ENCODE measurements at regions not wholly inside any gene's neighbourhood (a gene's known extent, or its start where the extent isn't known, plus 50 kb on each side); places are given as distances from the start of the nearest gene placed in this dataset.
"Not testable (repeated sequence)": the region's sequence is repeated elsewhere in the genome, so short reads cannot be mapped to it uniquely, and the experiment has no call there.

- no peaks in the 10 kb centered on the region for H3K4me1 ChIP-seq (ENCODE audit: control insufficient read depth in 5 of 5, insufficient read depth in 5 of 5, low read length in 5 of 5)
- H3K36me3 ChIP-seq (ENCODE audit: control insufficient read depth in 5 of 5, insufficient read depth in 5 of 5, low read length in 5 of 5), result no peaks in the 10 kb centered on the region
- H3K4me3 ChIP-seq (ENCODE audit: low read depth in 1 of 5, low read length in 5 of 5), result no peak overlapping the region
- H3K27ac ChIP-seq (ENCODE audit: low read depth, low read length), result no peak overlapping the region
- no peak overlapping the region for H3K9ac ChIP-seq (ENCODE audit: low read length in 5 of 5)
- no peaks in the 10 kb centered on the region for H3K27me3 ChIP-seq (ENCODE audit: control insufficient read depth in 5 of 5, insufficient read depth in 4 of 5, low read length in 5 of 5)
- no peaks in the 10 kb centered on the region for H3K9me3 ChIP-seq (ENCODE audit: control insufficient read depth in 5 of 5, low read length in 5 of 5)
Observed at GRCh38 chr1:222967466-222968240, 152.8 kb downstream of the DISP1 start.

- H3K4me3 ChIP-seq (ENCODE audit: low read depth in 1 of 5, low read length in 5 of 5), result no peak overlapping the region
- H3K9ac ChIP-seq (ENCODE audit: low read length in 5 of 5), result no peak overlapping the region
- no peaks in the 10 kb centered on the region for H3K27me3 ChIP-seq (ENCODE audit: control insufficient read depth in 5 of 5, insufficient read depth in 4 of 5, low read length in 5 of 5)
- H3K9me3 ChIP-seq (ENCODE audit: control insufficient read depth in 5 of 5, low read length in 5 of 5), result no peaks in the 10 kb centered on the region
- H3K36me3 ChIP-seq (ENCODE audit: control insufficient read depth in 5 of 5, insufficient read depth in 5 of 5, low read length in 5 of 5), result no peaks in the 10 kb centered on the region
- H3K4me1 ChIP-seq (ENCODE audit: control insufficient read depth in 5 of 5, insufficient read depth in 5 of 5, low read length in 5 of 5), result no peaks in the 10 kb centered on the region
- no peak overlapping the region for H3K27ac ChIP-seq (ENCODE audit: low read depth, low read length)
Observed at GRCh38 chr1:222970040-222970439, 155.2 kb downstream of the DISP1 start.

GRCh38 chr1:222970711-222971110 is 155.9 kb downstream of the DISP1 start:
- H3K9ac ChIP-seq (ENCODE audit: low read length in 5 of 5), result no peak overlapping the region
- no peak overlapping the region for H3K4me3 ChIP-seq (ENCODE audit: low read depth in 1 of 5, low read length in 5 of 5)
- H3K9me3 ChIP-seq (ENCODE audit: control insufficient read depth in 5 of 5, low read length in 5 of 5), result no peaks in the 10 kb centered on the region
- no peaks in the 10 kb centered on the region for H3K27me3 ChIP-seq (ENCODE audit: control insufficient read depth in 5 of 5, insufficient read depth in 4 of 5, low read length in 5 of 5)
- H3K27ac ChIP-seq (ENCODE audit: low read depth, low read length), result no peak overlapping the region
- H3K4me1 ChIP-seq (ENCODE audit: control insufficient read depth in 5 of 5, insufficient read depth in 5 of 5, low read length in 5 of 5), result no peaks in the 10 kb centered on the region
- no peaks in the 10 kb centered on the region for H3K36me3 ChIP-seq (ENCODE audit: control insufficient read depth in 5 of 5, insufficient read depth in 5 of 5, low read length in 5 of 5)

- Histone ChIP-seq H3K9ac (ENCODE audit: low read length in 5 of 5) (no peak overlapping the region), H3K4me3 (ENCODE audit: low read depth in 1 of 5, low read length in 5 of 5) (no peak overlapping the region), H3K36me3 (ENCODE audit: control insufficient read depth in 5 of 5, insufficient read depth in 5 of 5, low read length in 5 of 5) (no peaks in the 10 kb centered on the region), H3K27ac (ENCODE audit: low read depth, low read length) (no peak overlapping the region), H3K4me1 (ENCODE audit: control insufficient read depth in 5 of 5, insufficient read depth in 5 of 5, low read length in 5 of 5) (no peaks in the 10 kb centered on the region), H3K27me3 (ENCODE audit: control insufficient read depth in 5 of 5, insufficient read depth in 4 of 5, low read length in 5 of 5) (no peaks in the 10 kb centered on the region), H3K9me3 (ENCODE audit: control insufficient read depth in 5 of 5, low read length in 5 of 5) (no peaks in the 10 kb centered on the region)
Observed at GRCh38 chr1:222971146-222971545, 156.3 kb downstream of the DISP1 start.

- H3K9ac ChIP-seq (ENCODE audit: low read length in 5 of 5), result no peak overlapping the region
Observed at GRCh38 chr1:222973561-222973960, 158.7 kb downstream of the DISP1 start.

GRCh38 chr1:222974496-222974895 is 159.7 kb downstream of the DISP1 start:
- Histone ChIP-seq H3K4me3 (ENCODE audit: low read depth in 1 of 5, low read length in 5 of 5) (no peak overlapping the region), H3K9ac (ENCODE audit: low read length in 5 of 5) (no peak overlapping the region), H3K27me3 (ENCODE audit: control insufficient read depth in 5 of 5, insufficient read depth in 4 of 5, low read length in 5 of 5) (no peaks in the 10 kb centered on the region), H3K27ac (ENCODE audit: low read depth, low read length) (no peak overlapping the region), H3K4me1 (ENCODE audit: control insufficient read depth in 5 of 5, insufficient read depth in 5 of 5, low read length in 5 of 5) (no peaks in the 10 kb centered on the region), H3K36me3 (ENCODE audit: control insufficient read depth in 5 of 5, insufficient read depth in 5 of 5, low read length in 5 of 5) (no peaks in the 10 kb centered on the region), H3K9me3 (ENCODE audit: control insufficient read depth in 5 of 5, low read length in 5 of 5) (no peaks in the 10 kb centered on the region)

More at GRCh38 chr1:222973561-222973960, 158.7 kb downstream of the DISP1 start:
- H3K4me1 ChIP-seq (ENCODE audit: control insufficient read depth in 5 of 5, insufficient read depth in 5 of 5, low read length in 5 of 5), result no peaks in the 10 kb centered on the region
- H3K9me3 ChIP-seq (ENCODE audit: control insufficient read depth in 5 of 5, low read length in 5 of 5), result no peaks in the 10 kb centered on the region
- H3K4me3 ChIP-seq (ENCODE audit: low read depth in 1 of 5, low read length in 5 of 5), result no peak overlapping the region
- no peak overlapping the region for H3K27ac ChIP-seq (ENCODE audit: low read depth, low read length)
- no peaks in the 10 kb centered on the region for H3K36me3 ChIP-seq (ENCODE audit: control insufficient read depth in 5 of 5, insufficient read depth in 5 of 5, low read length in 5 of 5)
- H3K27me3 ChIP-seq (ENCODE audit: control insufficient read depth in 5 of 5, insufficient read depth in 4 of 5, low read length in 5 of 5), result no peaks in the 10 kb centered on the region

GRCh38 chr1:222975472-222976122 is 160.8 kb downstream of the DISP1 start:
- H3K4me1 ChIP-seq (ENCODE audit: control insufficient read depth in 5 of 5, insufficient read depth in 5 of 5, low read length in 5 of 5), result no peaks in the 10 kb centered on the region
- H3K9me3 ChIP-seq (ENCODE audit: control insufficient read depth in 5 of 5, low read length in 5 of 5), result no peaks in the 10 kb centered on the region
- H3K27ac ChIP-seq (ENCODE audit: low read depth, low read length), result no peak overlapping the region
- peak overlapping the region in 1 of 5 donors; percentile 10 for H3K9ac ChIP-seq (ENCODE audit: low read length in 5 of 5)
- H3K36me3 ChIP-seq (ENCODE audit: control insufficient read depth in 5 of 5, insufficient read depth in 5 of 5, low read length in 5 of 5), result no peaks in the 10 kb centered on the region
- no peak overlapping the region for H3K4me3 ChIP-seq (ENCODE audit: low read depth in 1 of 5, low read length in 5 of 5)
- H3K27me3 ChIP-seq (ENCODE audit: control insufficient read depth in 5 of 5, insufficient read depth in 4 of 5, low read length in 5 of 5), result no peaks in the 10 kb centered on the region

GRCh38 chr1:222976453-222976852 is 161.6 kb downstream of the DISP1 start:
- Histone ChIP-seq H3K9me3 (ENCODE audit: control insufficient read depth in 5 of 5, low read length in 5 of 5) (no peaks in the 10 kb centered on the region), H3K4me3 (ENCODE audit: low read depth in 1 of 5, low read length in 5 of 5) (no peak overlapping the region), H3K36me3 (ENCODE audit: control insufficient read depth in 5 of 5, insufficient read depth in 5 of 5, low read length in 5 of 5) (no peaks in the 10 kb centered on the region), H3K27me3 (ENCODE audit: control insufficient read depth in 5 of 5, insufficient read depth in 4 of 5, low read length in 5 of 5) (no peaks in the 10 kb centered on the region), H3K4me1 (ENCODE audit: control insufficient read depth in 5 of 5, insufficient read depth in 5 of 5, low read length in 5 of 5) (no peaks in the 10 kb centered on the region), H3K9ac (ENCODE audit: low read length in 5 of 5) (no peak overlapping the region), H3K27ac (ENCODE audit: low read depth, low read length) (no peak overlapping the region)

GRCh38 chr1:222977294-222977693 is 162.5 kb downstream of the DISP1 start:
- not testable (repeated sequence) for H3K27ac ChIP-seq (ENCODE audit: low read depth, low read length)

GRCh38 chr1:222979561-222979960 is 163.5 kb downstream of the TLR5 start:
- Histone ChIP-seq H3K27ac (ENCODE audit: low read depth, low read length) (no peak overlapping the region), H3K27me3 (ENCODE audit: control insufficient read depth in 5 of 5, insufficient read depth in 4 of 5, low read length in 5 of 5) (no peaks in the 10 kb centered on the region), H3K9ac (ENCODE audit: low read length in 5 of 5) (no peak overlapping the region), H3K9me3 (ENCODE audit: control insufficient read depth in 5 of 5, low read length in 5 of 5) (no peaks in the 10 kb centered on the region), H3K36me3 (ENCODE audit: control insufficient read depth in 5 of 5, insufficient read depth in 5 of 5, low read length in 5 of 5) (no peaks in the 10 kb centered on the region), H3K4me3 (ENCODE audit: low read depth in 1 of 5, low read length in 5 of 5) (no peak overlapping the region), H3K4me1 (ENCODE audit: control insufficient read depth in 5 of 5, insufficient read depth in 5 of 5, low read length in 5 of 5) (no peaks in the 10 kb centered on the region)

More at GRCh38 chr1:222977294-222977693, 162.5 kb downstream of the DISP1 start:
- H3K4me1 ChIP-seq (ENCODE audit: control insufficient read depth in 5 of 5, insufficient read depth in 5 of 5, low read length in 5 of 5); H3K9ac ChIP-seq (ENCODE audit: low read length in 5 of 5); H3K4me3 ChIP-seq (ENCODE audit: low read depth in 1 of 5, low read length in 5 of 5); H3K27me3 ChIP-seq (ENCODE audit: control insufficient read depth in 5 of 5, insufficient read depth in 4 of 5, low read length in 5 of 5); H3K9me3 ChIP-seq (ENCODE audit: control insufficient read depth in 5 of 5, low read length in 5 of 5); H3K36me3 ChIP-seq (ENCODE audit: control insufficient read depth in 5 of 5, insufficient read depth in 5 of 5, low read length in 5 of 5): not testable (repeated sequence)

Measured in subcutaneous abdominal adipose tissue (tissue), 5 donors.